H1 (cell line): ENCODE measurements at regions not wholly inside any gene's neighbourhood (a gene's known extent, or its start where the extent isn't known, plus 50 kb on each side); places are given as distances from the start of the nearest gene placed in this dataset.

Experiments used
- CHD7 ChIP-seq: fragments of 300-600 bp; sonication (generic); IDR thresholded peaks from 2 replicates; pipeline ENCODE4 v1.7.1; 2012; ENCODE audit warnings: low read length, moderate library complexity, mild to moderate bottlenecking, inconsistent platforms; ENCODE audit not compliant: insufficient replicate concordance

DNA sequence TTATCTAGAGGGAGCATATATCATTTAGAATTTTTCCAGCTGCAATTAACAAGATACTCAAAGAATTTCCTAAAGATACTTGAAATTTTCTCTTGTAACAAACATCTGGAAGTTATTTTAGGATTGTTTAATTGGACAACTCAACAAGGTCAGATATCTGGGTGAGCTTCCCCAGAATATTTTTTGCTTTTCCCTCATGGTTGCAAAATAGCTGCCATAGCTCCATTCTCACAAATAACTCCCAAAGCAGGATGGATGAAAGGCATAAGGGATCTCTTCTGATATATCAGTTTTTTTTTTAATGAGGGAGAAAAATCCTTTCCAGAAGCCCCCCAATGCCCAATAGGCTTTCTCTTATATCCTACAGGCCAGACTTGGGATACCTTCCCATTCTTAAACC lies 56.6 kb upstream of the SLC25A26 start (continued):
- no peak for TF ChIP-seq CHD7
